Kidney glomerular epithelial cell (primary cell): ENCODE measurements at regions not wholly inside any gene's neighbourhood (a gene's known extent, or its start where the extent isn't known, plus 50 kb on each side); places are given as distances from the start of the nearest gene placed in this dataset.
"Not testable (repeated sequence)": the region's sequence is repeated elsewhere in the genome, so short reads cannot be mapped to it uniquely, and the experiment has no call there.

Source experiments
- DNase-seq: peaks from one replicate; lab custom pipeline; 2025; lab: John Stamatoyannopoulos, UW

DNA sequence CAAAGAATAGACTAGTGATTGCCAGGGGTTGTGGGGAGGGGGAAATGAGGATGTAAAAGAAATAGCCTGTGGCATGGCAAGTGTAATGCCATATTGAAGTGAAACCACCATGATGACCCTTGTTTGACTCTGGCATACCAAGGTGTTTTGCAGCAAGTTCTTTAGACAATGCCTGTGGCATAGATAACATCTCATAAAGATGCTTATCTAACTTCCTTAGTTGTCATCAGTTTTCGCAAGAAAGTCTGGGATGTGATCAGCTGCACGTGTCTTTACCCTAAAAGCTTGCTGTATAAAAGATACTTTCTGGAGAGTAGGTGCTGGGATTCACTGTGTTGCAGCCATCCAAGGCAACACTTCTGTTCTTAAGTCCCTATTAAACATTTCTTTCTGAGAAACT is 176.1 kb upstream of the MAGEB16 start:
- DNase-seq, result no peak

DNA sequence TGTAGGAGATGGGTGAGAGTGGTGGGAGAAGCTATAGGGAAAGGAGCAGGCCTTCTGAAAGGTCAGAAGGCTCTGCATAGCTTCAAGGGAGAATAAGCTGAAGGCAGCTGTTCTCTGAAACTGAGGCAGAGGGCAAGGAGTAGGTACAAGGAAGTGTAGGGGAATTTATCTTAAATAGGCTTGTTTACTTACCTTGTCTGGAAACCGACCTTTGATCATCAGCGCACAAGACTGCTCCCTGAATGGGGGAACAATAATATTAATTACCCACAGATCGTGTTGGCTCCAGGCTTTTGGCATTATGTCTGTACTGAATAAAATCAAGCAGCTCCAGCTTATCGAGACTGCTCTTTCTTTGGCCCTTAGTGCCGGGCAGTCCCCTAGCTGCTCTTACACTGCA is 175.5 kb upstream of the MAGEB16 start:
- no peak for DNase-seq

DNA sequence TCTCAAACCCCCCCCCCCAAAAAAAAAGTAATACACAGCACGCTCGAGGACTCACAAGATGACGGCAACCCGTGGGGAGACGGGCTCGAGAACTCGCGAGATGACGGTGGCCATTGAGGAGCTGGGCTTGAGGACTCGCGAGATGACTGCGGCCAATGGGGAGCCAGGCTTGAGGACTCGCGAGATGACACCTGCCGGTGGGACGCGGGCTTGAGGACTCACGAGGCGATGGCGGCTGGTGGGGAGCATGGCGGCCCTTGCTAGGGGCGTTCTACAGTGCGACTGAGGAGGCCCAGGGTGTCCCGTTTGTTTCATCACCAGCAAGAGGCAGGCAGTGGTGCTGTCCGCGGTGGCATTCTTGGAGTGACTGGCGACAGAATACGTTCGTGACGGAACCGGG is 172.4 kb upstream of the MAGEB16 start:
- no peak for DNase-seq

DNA sequence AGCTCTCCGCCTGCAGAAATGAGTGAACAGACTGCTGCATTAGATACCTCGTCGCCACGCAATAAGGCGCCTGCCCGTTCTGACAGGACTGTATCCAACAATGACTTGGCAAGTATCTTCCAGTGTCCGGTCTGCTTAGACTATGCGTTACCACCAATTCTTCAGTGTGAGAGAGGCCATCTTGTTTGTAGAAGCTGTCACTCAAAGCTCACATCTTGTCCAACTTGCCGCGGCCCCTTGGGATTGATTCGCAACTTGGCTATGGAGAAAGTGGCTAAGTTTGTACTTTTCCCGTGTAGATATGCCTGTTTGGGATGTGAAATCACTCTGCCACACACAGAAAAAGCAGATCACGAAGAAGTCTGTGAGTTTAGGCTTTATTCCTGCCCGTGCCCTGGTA is 172.0 kb upstream of the MAGEB16 start:
- no peak for DNase-seq

DNA sequence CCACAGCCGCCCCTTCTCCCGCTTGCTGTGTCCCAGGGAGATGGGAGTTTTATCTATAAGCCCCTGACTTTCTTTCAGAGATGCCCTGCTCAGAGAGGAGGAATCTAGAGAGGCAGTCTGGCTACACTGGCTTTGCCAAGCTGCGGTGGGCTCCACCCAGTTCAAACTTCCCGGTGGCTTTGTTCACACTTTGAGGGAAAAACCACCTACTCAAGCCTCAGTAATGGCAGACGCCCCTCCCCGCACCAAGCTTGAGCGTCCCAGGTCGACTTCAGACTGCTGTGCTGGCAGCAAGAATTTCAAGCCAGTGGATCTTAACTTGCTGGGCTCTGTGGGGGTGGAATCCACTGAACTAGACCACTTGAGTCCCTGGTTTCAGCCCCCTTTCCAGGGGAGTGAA is 162.2 kb upstream of the MAGEB16 start:
- not testable (repeated sequence) for DNase-seq

DNA sequence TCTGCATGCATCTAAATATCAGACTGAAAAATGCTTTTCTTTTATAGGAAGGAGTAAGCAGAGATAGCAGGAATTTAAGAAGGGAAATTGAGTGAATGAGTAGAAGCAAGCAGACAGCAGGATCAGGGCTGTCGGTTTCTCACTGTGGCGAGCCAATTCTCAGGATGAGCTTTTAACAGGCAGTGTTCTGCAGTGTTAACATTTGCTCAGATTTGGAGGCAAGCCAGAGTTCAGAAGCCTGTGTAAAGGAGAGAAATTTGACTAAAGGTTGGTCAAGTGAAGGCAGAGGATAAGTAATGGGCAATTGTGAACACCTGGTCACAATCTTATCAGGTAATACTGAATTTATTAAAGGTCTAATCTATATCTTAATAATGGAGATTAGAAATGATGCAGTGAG is 133.3 kb upstream of the MAGEB16 start:
- DNase-seq, result no peak

DNA sequence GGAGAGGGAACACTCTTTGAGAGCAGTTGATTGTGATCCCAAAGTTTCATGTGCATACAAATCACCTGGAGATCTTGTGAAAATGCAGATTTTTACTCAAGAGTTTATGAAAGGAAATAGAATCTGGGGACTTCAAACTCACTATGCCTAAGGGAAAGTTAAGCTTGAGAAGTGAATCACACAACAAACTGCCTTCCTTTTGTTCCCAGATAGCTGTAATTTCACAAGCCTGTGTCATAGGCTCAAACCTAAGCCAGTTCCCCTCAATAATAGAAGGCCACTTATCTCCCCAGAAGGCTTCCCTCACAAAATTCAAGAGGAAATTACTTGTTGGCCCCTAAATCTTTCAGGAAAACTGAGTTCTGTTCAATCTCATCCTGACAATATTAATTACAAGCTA is 132.8 kb upstream of the MAGEB16 start:
- no peak for DNase-seq

DNA sequence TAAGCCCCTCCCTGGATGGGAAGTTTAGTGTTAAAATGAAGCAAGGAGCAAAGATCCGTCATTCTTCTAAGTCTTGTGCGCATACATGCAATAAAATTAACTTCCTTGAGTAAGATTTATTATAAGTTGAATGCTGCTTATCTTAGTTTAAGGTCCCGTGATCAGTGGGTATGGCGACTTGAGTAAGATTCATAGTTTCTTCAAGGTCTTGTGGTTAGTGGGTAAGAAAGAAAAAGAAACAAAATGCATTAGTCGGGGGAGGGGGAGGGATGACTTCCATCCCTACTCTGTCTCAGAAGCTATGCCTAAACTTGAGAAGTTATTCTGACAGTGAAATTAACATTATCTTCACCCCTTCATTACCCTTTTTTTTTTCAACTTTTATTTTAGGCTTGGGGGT is 127.3 kb upstream of the MAGEB16 start:
- DNase-seq, result no peak

DNA sequence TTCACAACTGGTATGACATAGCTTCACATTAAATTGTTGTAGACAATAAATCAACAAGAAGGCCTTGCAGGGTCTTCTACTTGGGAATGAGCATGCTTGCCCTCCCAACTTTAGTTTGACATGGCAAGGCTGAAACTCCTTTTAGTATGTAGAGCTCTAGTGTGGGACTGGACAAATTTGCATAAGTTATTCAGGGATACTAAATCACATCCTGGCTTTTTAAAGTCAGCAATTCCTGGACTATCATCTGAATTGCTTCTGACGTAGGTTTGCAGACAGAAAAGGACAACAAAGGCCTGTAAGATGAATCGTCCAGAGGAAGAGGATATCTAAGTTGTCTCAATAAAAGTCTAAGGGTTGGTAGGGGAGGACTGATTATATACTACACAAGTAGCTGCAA is 123.0 kb upstream of the MAGEB16 start:
- DNase-seq, result no peak

DNA sequence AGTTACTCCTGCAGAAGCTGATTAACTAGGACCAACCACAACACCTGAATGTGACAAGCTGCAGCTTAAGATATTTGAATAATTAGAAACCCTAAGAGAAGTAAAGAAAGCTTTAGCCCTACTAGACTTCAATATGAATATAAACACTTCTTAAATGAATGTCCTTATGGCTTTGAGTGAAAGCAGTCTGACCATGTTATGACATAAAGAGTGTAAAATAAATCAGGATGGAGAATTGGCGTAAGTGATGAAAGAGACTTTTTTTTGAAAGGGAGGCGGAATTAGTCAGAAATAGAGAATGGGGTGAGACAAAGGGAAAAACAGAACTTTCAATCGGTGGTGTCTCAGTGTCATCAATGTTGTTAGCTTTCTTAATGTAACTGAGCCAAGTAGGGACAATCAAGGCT is 117.2 kb upstream of the MAGEB16 start:
- no peak for DNase-seq

DNA sequence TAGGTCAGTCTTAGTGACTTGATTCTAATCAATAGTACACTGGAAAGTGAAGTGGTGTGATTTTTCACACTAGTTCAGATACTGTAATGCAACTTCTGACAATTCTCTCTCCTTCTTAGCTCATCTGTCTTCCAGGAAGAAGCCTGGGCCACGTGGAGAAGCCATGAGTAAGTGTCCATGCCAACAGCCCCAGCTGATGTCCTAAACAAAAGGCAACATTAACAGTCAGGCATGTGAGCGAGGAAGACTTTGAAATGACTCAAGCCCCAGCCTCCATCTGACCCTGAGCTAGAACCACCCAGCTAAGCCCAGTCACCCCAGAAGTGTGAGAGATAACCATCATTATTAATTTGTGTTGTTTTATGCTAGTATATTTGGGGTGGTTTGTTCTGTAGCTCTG is 115.7 kb upstream of the MAGEB16 start:
- DNase-seq, result no peak

DNA sequence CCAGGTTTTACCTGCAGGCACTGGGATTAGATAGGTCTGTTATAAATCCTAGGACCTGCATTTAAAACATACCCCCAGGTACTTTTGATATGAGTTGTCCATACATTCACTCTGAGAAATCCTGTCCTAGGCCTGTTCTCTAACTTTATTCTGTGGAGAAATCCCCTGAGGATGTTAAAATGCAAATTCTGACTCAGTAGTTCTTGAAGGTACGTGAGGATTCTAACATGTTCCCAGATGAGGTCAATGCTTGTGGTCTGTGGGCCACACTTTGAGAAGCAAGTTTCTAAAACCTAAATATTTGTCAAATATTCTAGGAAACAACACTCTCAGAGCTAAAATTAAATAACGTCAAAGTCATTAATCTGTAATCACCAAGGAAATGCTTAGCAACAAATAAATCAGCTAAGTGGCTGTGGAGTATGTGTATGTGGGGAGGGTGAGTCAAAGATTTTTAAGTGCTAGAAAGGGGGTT is 101.3 kb upstream of the MAGEB16 start:
- no peak for DNase-seq

DNA sequence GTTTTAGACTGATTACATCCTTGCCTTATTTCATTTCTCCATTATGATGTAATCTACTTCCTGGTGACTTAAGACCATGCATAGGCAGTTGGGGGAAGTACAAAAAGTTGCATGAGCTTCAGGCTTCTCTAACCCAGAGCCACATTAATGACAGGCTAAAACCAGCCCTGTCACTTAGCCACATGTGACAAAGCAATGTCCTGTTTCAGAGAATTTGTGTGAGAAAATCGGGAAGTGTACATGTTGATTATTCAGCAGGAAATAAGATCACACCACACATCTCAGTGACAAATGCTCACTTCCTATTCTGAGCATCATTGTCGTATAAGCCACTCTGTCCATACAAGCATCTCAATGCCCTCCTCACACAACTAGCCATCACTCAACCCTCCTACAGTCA is 98.5 kb upstream of the MAGEB16 start:
- no peak for DNase-seq

DNA sequence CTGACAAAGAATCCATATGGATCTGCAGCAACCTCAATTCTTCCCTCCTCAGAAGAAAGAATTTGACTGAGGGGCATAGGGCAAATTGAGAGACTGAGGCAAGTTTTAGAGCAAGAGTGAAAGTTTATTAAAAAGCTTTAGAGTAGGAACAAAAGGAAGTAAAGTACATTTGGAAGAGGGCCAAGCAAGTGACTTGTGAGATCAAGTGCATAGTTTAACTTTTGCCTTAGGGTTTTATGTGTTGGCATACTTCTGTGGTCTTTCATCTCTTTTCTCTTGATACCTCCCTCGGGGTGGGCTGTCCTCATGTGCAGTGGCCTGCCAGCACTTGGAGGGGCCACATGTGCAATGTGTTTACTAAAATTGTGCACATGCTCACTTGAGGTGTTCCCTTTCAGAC is 98.0 kb upstream of the MAGEB16 start:
- DNase-seq, result no peak

DNA sequence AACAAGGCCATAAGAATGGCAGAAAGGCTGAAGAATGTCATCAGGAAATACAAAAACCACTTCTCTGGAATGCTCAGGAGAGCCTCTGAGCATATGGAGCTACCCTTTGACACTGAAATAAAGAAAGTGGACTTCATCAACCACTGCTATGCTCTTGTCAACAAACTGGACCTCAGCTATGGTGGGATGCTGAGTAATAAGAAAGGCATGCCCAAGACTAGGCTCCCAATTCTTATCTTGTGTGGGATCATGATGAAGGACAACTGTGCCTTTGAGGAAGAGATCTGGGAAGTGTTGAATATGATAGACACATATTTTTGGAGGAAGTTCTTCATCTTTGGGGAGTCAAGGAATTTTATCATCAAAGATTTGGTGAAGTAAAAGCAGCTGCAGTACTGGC is 86.9 kb upstream of the MAGEB16 start:
- DNase-seq, result no peak

DNA sequence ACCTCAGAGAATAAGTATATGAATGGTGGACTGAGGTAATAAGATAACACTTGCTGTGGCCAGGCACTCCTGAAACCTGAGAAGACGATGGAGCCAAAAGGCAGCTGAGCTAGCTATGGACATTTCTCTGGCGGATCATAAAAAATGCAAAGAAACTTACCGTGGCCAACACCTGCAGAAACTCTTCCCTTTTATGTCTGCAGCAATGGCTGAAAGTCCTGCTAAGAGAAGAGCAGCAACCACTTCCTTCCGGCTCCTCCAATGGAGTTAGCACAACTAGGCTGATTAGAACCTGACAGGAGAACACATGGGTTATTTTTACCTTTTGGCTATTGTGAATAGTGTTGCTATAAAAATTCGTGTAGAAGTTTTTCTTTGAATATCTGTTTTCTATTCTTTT is 76.0 kb upstream of the MAGEB16 start:
- DNase-seq, result no peak

DNA sequence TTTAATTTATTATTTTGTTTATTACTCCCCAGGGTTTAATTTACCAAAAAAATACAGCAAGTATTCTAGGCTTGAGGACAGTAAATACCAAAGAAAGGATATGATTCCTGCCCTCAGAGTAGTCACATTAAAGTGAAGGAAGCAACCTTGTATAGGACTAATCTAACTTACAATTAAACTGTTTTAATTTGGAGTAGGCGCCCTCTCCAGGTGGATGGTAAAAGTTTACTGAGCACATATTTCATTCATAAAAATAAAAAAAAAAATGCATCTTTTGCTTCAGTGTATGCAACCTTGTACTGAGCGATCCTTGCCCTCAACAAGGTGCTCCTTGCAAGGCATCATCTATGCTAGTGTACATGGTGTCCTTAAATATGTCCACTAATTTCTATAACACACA is 72.0 kb upstream of the MAGEB16 start:
- peak; percentile 5 for DNase-seq

DNA sequence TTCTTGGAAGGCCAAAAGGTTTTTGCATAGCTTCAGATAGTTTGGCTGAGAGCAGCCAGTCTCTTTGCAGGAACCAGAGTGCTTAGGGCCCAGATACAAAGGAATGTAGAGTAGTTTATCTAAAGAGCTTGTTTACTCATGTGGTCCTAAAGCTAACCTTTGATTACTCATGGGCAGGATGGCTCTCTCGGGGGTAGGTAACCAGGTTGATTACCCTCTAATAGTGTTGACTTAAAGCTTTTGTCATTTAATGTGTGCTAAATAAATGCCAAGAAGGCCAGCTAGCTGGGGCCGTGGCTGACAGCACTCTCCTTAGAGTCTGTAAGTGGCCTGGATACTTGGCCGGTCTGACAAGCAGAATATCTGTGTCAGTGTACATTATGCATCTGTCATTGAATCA is 69.7 kb upstream of the MAGEB16 start:
- no peak for DNase-seq

DNA sequence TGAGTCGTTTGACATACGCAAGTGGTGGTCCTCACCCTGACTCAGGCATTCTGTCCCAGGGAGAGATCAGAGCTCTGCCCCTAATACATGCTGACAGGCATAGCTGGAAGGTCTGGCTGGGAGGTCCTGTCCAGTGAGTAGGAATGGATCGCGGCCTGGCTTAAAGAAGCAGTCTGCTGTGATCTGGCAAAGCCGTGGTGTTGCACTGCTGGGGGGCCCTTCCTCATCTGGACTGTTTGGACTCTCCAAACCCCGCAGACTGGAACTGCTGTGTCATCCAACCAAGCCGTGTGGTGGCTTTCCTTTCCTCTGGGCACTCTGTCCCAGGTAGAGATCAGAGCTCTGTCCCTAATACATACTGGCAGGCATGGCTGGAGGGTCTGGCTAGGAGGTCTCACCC is 64.3 kb upstream of the MAGEB16 start:
- DNase-seq, result no peak

DNA sequence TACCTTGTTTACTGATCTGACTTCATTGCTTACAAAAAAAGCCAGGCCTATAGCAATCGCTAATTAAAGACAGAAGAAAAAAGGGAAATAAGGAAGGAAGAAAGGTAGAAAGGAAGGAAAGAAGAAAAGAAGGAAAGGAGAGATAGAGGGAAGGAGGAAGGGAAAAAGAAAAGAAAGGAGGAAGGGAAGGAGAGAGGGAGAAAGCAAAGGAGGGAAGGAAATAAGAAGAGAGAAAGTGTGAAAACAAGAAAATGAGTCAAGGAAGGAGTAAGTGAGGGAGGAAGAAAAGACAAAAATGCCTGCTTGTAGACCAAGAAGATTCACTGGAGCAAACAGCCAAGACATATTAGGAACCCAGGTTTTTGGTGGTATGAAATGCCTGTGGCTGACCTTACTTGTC is 57.0 kb upstream of the MAGEB16 start:
- no peak for DNase-seq

DNA sequence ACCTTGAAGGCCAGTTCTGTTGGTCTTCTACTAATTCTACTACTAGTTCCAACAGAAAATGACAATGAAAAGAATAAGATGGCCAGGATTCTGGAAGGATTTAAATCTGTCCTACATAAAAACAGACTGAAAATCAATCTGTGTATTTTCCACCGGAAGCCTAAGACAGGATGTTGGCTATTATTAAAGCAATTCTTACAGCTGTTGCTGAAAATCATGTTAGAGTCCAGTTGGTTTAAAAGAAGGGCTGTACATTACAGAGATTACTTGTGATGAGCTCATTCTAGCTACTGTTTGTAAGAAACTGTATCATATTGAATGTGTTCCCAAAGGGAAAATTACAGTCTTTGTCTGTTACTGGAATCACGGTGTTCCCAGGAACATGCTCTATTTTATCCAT is 54.8 kb upstream of the MAGEB16 start:
- DNase-seq, result no peak
